Pancreas (tissue), 10 donors: ENCODE measurements at regions not wholly inside any gene's neighbourhood (a gene's known extent, or its start where the extent isn't known, plus 50 kb on each side); places are given as distances from the start of the nearest gene placed in this dataset.

Source experiments
- ATAC-seq, 4 donors: fragments of 200-7000 bp; cut with Tn5 transposase; one replicate each; pipeline versions ENCODE4 v1.8.0 to v1.9.1; 2020; ENCODE audit warnings: mild to moderate bottlenecking in 4 of 4, moderate library complexity in 4 of 4
- DNase-seq, 6 donors: peaks; one replicate each; pipeline ENCODE4 v3.0.0-alpha.2; 2020
- FAIRE-seq: peaks from 2 replicates; lab custom pipeline; 2012; peaks lifted over from hg19 to GRCh38; lab: Jason Lieb, UNC
- H3K27ac ChIP-seq, 4 donors: fragments of 200-600 bp; sonication (generic); 1 replicate in 3 of 4; 2 replicates in 1 of 4; pipeline versions ENCODE4 v1.5.0 to v1.8.0; 2020
- H3K27me3 ChIP-seq, 4 donors: fragments of 200-600 bp; one replicate each; pipeline ENCODE4 v1.8.0; 2021
- H3K36me3 ChIP-seq, 3 donors: fragments of 200-600 bp; sonication (generic) in 1 of 3; one replicate each; pipeline versions ENCODE4 v1.5.0 to v1.8.0; 2020 to 2021
- H3K4me1 ChIP-seq, 3 donors: fragments of 200-600 bp; one replicate each; pipeline ENCODE4 v1.8.0; 2021
- H3K4me3 ChIP-seq, 4 donors: fragments of 200-600 bp; sonication (generic) in 2 of 4; one replicate each; pipeline versions ENCODE4 v1.5.0 to v1.8.0; 2020 to 2021
- H3K9me3 ChIP-seq, 4 donors: fragments of 200-600 bp; one replicate each; pipeline ENCODE4 v1.8.0; 2021
- CTCF ChIP-seq, 4 donors: fragments of 200-600 bp; sonication (generic) in 3 of 4; IDR thresholded peaks; one replicate each; pipeline versions ENCODE4 v1.5.0 to v1.8.0; 2021; ENCODE audit warnings: antibody characterized with exemption in 4 of 4
- WGBS, 2 donors: extraction: QIAGEN DNeasy Blood & Tissue Kit; methylation state at CpG; one replicate each; pipeline ENCODE4 v1.1.7; 2013; 5-methylcytosine and 5-hydroxymethylcytosine counted together
- intact Hi-C, 3 donors: fragments of 100-400 bp; cut with DNase I; formaldehyde crosslinking; loops; one replicate each; pipeline versions ENCODE4 v1.11.1 to v1.14.2; 2022
- donor health status: healthy with polysubstance abuse.
- donor health status: DM: no; HTN: no; CAD: no; lungs with moderate emphysema.
- donor health status: DM: no; HTN: no; CAD: no.
- donor health status: control.
- donor health status: control.
- donor health status: Bipolar disorder and iron deficiency.
- donor health status: DM: yes; HTN: yes; CAD: no.
- donor health status: DM: no; HTN: no; CAD: no.
- donor health status: DM: no; HTN: no; CAD: no.
- donor health status: DM: yes; HTN: yes; CAD: no.

GRCh38 chr2:64400733-64401528, 53.0 kb upstream of the LGALSL start:
- peak overlapping the region in 2 of 4 donors; percentile 8 to 23 for H3K27ac ChIP-seq
- WGBS, 2 donors, result 89 to 90% methylated on average over 7 to 8 of the region's 8 CpGs
- peak in 2 of 6 donors; percentile 16 to 29 for DNase-seq
- peaks cover 17 to 33% (median 21%) of the 10 kb centered on the region in 3 donors for H3K4me1 ChIP-seq
- H3K9me3 ChIP-seq, result no peaks in the 10 kb centered on the region
- intact Hi-C loops, result no loop called here
- no peaks in the 10 kb centered on the region for H3K36me3 ChIP-seq
- no peak overlapping the region for H3K4me3 ChIP-seq
- peak in 2 of 4 donors; percentile 16 to 61 for ATAC-seq
- no peak for TF ChIP-seq CTCF (IDR thresholded peaks at IDR 0.05)
- no peaks in the 10 kb centered on the region for H3K27me3 ChIP-seq
- no peak for FAIRE-seq

- DNase-seq (no peak), ATAC-seq (no peak), FAIRE-seq (no peak)
- 78 to 84% methylated on average over 4 of the region's 4 CpGs for WGBS, 2 donors
- Histone ChIP-seq H3K27me3 (no peaks in the 10 kb centered on the region), H3K9me3 (no peaks in the 10 kb centered on the region), H3K27ac (no peak overlapping the region), H3K4me1 (peaks cover 17 to 33% (median 21%) of the 10 kb centered on the region in 3 donors), H3K4me3 (no peak overlapping the region), H3K36me3 (no peaks in the 10 kb centered on the region)
- intact Hi-C loops, result no loop called here
- TF ChIP-seq CTCF (IDR thresholded peaks at IDR 0.05), result no peak
Observed at GRCh38 chr2:64401529-64401880, 52.5 kb upstream of the LGALSL start.

GRCh38 chr2:64402876-64403275, 51.1 kb upstream of the LGALSL start:
- FAIRE-seq, result no peak
- intact Hi-C loops, result no loop called here
- ATAC-seq, result no peak
- H3K4me3 ChIP-seq, result no peak overlapping the region
- no peak for TF ChIP-seq CTCF (IDR thresholded peaks at IDR 0.05)
- 76 to 79% methylated on average over 1 of the region's 1 CpG for whole genome bisulfite sequencing, 2 donors
- H3K27ac ChIP-seq, result no peak overlapping the region
- no peaks in the 10 kb centered on the region for H3K36me3 ChIP-seq
- peaks cover 17 to 33% (median 21%) of the 10 kb centered on the region in 3 donors for H3K4me1 ChIP-seq
- no peak for DNase-seq
- H3K9me3 ChIP-seq, result no peaks in the 10 kb centered on the region
- no peaks in the 10 kb centered on the region for H3K27me3 ChIP-seq

- ATAC-seq (no peak), FAIRE-seq (no peak), DNase-seq (no peak)
- 89 to 94% methylated on average over 8 of the region's 8 CpGs for WGBS, 2 donors
- no peak for TF ChIP-seq CTCF (IDR thresholded peaks at IDR 0.05)
- no peaks in the 10 kb centered on the region for H3K9me3 ChIP-seq
- no peaks in the 10 kb centered on the region for H3K27me3 ChIP-seq
- peaks cover 17 to 33% (median 21%) of the 10 kb centered on the region in 3 donors for H3K4me1 ChIP-seq
- H3K4me3 ChIP-seq, result no peak overlapping the region
- H3K36me3 ChIP-seq, result no peaks in the 10 kb centered on the region
- intact Hi-C loops, result no loop called here
- H3K27ac ChIP-seq, result peak overlapping the region; percentile 39 to 72 (median 60)
Observed at GRCh38 chr2:64403426-64403825, 50.5 kb upstream of the LGALSL start.
